ENCODE measurements at regions not wholly inside any gene's neighbourhood (a gene's known extent, or its start where the extent isn't known, plus 50 kb on each side); places are given as distances from the start of the nearest gene placed in this dataset.
"Not testable (repeated sequence)": the region's sequence is repeated elsewhere in the genome, so short reads cannot be mapped to it uniquely, and the experiment has no call there.

DNA sequence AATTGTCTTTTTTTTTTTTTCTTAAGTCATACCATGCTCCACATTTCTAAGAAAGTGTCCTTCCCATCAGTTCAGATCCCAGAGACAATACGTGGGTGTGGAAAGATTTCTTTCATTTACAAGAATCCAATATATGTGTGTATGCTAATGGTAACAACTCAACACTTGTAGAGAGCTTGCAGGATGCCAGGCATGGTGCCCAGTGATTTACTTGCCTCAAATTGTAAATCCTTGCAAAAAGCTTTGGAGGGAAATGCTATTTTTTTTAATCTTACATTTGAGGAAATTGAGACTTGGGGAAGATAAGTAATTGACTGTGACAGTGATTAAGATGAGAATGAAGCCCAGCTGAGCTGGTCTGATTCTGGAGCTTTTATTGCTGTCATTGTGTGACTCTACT is 1264.6 kb upstream of the SEL1L start:
- no peaks in the 10 kb centered on the region for H3K4me1 Mint-ChIP-seq (ENCODE audit: low read depth, unreplicated experiment)
- H3K4me3 ChIP-seq (ENCODE audit: low read depth, low read length) = no peak overlapping the region
- no peaks in the 10 kb centered on the region for H3K9me3 ChIP-seq
- intact Hi-C loops (cut with micrococcal nuclease; ENCODE audit: unreplicated experiment) = no loop called here
- ChIA-PET CTCF (no interaction called here), POLR2A (no interaction called here)
- H3K27me3 Mint-ChIP-seq (ENCODE audit: insufficient read depth, unreplicated experiment) = peaks cover 12% of the 10 kb centered on the region
- H3K4me1 ChIP-seq = no peaks in the 10 kb centered on the region
- no peak overlapping the region for H3K4me3 Mint-ChIP-seq (ENCODE audit: unreplicated experiment)
- no peaks in the 10 kb centered on the region for H3K36me3 Mint-ChIP-seq (ENCODE audit: insufficient read depth, unreplicated experiment)
- H3K27me3 ChIP-seq (replicated peaks; ENCODE audit: control insufficient read depth, insufficient read depth, low read length) = no peaks in the 10 kb centered on the region
- no peak overlapping the region for H3K27ac Mint-ChIP-seq (ENCODE audit: unreplicated experiment)
- no peaks in the 10 kb centered on the region for H3K36me3 ChIP-seq (ENCODE audit: control insufficient read depth, insufficient read depth, low read length)
- DNase-seq = no peak
- TF ChIP-seq, protein P1, sequence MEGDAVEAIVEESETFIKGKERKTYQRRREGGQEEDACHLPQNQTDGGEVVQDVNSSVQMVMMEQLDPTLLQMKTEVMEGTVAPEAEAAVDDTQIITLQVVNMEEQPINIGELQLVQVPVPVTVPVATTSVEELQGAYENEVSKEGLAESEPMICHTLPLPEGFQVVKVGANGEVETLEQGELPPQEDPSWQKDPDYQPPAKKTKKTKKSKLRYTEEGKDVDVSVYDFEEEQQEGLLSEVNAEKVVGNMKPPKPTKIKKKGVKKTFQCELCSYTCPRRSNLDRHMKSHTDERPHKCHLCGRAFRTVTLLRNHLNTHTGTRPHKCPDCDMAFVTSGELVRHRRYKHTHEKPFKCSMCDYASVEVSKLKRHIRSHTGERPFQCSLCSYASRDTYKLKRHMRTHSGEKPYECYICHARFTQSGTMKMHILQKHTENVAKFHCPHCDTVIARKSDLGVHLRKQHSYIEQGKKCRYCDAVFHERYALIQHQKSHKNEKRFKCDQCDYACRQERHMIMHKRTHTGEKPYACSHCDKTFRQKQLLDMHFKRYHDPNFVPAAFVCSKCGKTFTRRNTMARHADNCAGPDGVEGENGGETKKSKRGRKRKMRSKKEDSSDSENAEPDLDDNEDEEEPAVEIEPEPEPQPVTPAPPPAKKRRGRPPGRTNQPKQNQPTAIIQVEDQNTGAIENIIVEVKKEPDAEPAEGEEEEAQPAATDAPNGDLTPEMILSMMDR (IDR thresholded peaks at IDR 0.05; ENCODE audit: insufficient read depth in 1 of 2, low read depth in 1 of 2, low read length in 1 of 2, severe bottlenecking in 1 of 2, unreplicated experiment in 1 of 2) = no peak
- H3K9me3 Mint-ChIP-seq (ENCODE audit: unreplicated experiment) = no peaks in the 10 kb centered on the region
- no TSS peak for BruUV-seq (replicated peaks)

DNA sequence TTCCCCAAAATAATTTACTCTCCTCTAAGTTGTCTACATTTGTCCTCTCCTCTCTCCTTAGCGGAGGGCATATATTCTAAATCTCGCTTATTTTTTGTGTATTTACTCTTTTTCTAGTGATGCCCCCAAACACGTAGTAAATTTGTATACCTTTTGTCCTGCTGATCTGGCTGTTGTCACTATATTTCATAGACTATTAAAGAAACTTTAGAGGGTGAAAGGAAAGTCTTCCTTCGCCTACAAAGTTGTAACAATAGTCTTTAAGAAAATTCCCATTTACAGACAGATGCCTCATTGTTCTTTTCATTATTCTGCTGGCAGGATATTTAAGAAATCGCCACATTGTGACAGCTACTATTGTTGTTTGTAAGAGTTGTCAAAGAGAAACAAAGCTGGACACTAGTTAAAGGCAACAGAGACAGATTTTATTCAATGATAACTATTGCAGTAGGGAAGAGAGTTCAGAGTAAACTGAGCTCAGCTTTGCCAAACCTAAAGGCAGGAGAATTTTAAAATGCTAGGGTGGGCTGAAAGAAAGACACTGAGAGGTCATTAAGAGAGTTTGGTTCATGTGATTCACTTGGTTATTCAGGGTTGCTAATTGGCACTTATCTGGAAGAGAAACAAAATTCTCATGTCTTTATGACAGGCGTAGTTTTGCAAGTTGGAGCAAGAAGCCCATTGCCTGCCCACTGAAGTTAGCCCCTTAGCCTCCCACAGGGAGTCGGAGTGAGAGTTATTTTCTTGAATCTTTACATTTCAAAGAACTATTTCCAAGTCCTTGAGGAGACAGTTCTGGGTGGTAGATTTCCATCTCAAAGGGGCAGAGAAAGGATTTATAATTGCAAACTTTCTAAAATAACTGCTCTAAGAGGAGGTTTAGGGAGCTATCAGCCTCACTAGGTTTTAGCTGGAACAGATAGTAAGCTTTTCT is 1272.5 kb upstream of the SEL1L start:
- no peaks in the 10 kb centered on the region for H3K4me1 Mint-ChIP-seq (ENCODE audit: low read depth, unreplicated experiment)
- Histone ChIP-seq H3K27me3 (replicated peaks; ENCODE audit: control insufficient read depth, insufficient read depth, low read length) (no peaks in the 10 kb centered on the region), H3K4me1 (no peaks in the 10 kb centered on the region), H3K9me3 (no peaks in the 10 kb centered on the region), H3K4me3 (ENCODE audit: low read depth, low read length) (no peak overlapping the region), H3K36me3 (ENCODE audit: control insufficient read depth, insufficient read depth, low read length) (no peaks in the 10 kb centered on the region)
- ChIA-PET CTCF (no interaction called here), POLR2A (no interaction called here)
- no peak overlapping the region for H3K27ac Mint-ChIP-seq (ENCODE audit: unreplicated experiment)
- no peak for DNase-seq
- no peak overlapping the region for H3K4me3 Mint-ChIP-seq (ENCODE audit: unreplicated experiment)
- peaks cover 7% of the 10 kb centered on the region for H3K36me3 Mint-ChIP-seq (ENCODE audit: insufficient read depth, unreplicated experiment)
- intact Hi-C loops (cut with micrococcal nuclease; ENCODE audit: unreplicated experiment) = no loop called here
- BruUV-seq (replicated peaks) = no TSS peak
- peaks cover 10% of the 10 kb centered on the region for H3K27me3 Mint-ChIP-seq (ENCODE audit: insufficient read depth, unreplicated experiment)
- TF ChIP-seq, protein P1 (IDR thresholded peaks at IDR 0.05; ENCODE audit: insufficient read depth in 1 of 2, low read depth in 1 of 2, low read length in 1 of 2, severe bottlenecking in 1 of 2, unreplicated experiment in 1 of 2) = no peak
- H3K9me3 Mint-ChIP-seq (ENCODE audit: unreplicated experiment) = no peaks in the 10 kb centered on the region

DNA sequence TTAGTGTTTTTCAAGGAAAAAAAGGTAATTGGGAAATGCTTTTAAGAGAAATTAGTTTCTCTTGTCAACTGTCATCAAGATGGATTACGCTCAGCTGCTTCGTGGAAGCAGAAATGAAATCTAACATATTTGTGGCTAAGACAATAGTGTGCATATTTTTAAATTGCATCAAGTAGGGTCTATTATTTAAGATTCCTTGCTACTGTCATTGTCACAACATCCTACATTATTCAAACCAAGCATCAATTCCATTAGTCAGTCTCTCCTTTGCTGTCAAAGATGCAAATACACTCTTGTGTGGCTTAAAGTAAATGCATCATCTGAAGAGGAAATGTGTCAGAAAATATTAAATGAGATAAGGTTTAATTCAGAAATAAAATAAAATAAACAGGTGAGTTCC is 1277.6 kb upstream of the SEL1L start:
- Histone ChIP-seq H3K9me3 (no peaks in the 10 kb centered on the region), H3K27me3 (replicated peaks; ENCODE audit: control insufficient read depth, insufficient read depth, low read length) (no peaks in the 10 kb centered on the region), H3K4me3 (ENCODE audit: low read depth, low read length) (no peak overlapping the region), H3K36me3 (ENCODE audit: control insufficient read depth, insufficient read depth, low read length) (no peaks in the 10 kb centered on the region), H3K4me1 (no peaks in the 10 kb centered on the region)
- DNase-seq = no peak
- no TSS peak for BruUV-seq (replicated peaks)
- POLR2A ChIA-PET = no interaction called here
- Mint-ChIP-seq H3K4me1 (ENCODE audit: low read depth, unreplicated experiment) (no peaks in the 10 kb centered on the region), H3K27me3 (ENCODE audit: insufficient read depth, unreplicated experiment) (peaks cover 8% of the 10 kb centered on the region), H3K27ac (ENCODE audit: unreplicated experiment) (no peak overlapping the region), H3K4me3 (ENCODE audit: unreplicated experiment) (no peak overlapping the region), H3K9me3 (ENCODE audit: unreplicated experiment) (no peaks in the 10 kb centered on the region), H3K36me3 (ENCODE audit: insufficient read depth, unreplicated experiment) (no peaks in the 10 kb centered on the region)
- TF ChIP-seq, protein P1 (IDR thresholded peaks at IDR 0.05; ENCODE audit: insufficient read depth in 1 of 2, low read depth in 1 of 2, low read length in 1 of 2, severe bottlenecking in 1 of 2, unreplicated experiment in 1 of 2) = no peak
- intact Hi-C loops (cut with micrococcal nuclease; ENCODE audit: unreplicated experiment) = no loop called here
- CTCF ChIA-PET = no interaction called here

DNA sequence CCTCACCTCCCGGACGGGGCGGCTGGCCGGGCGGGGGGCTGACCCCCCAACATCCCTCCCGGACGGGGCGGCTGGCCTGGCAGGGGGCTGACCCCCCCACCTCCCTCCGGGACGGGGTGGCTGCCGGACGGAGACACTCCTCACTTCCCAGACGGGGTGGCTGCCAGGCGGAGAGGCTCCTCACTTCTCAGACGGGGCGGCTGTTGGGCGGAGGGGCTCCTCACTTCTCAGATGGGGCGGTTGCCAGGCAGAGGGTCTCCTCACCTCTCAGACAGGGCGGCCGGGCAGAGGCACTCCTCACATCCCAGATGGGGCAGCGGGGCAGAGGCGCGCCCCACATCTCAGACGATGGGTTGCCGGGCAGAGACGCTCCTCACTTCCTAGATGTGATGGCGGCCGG is 1280.7 kb upstream of the SEL1L start:
- CTCF ChIA-PET; BruUV-seq (replicated peaks); H3K9me3 ChIP-seq; H3K4me3 Mint-ChIP-seq (ENCODE audit: unreplicated experiment); H3K4me1 ChIP-seq; H3K36me3 ChIP-seq (ENCODE audit: control insufficient read depth, insufficient read depth, low read length); intact Hi-C loops (cut with micrococcal nuclease; ENCODE audit: unreplicated experiment); H3K27me3 ChIP-seq (replicated peaks; ENCODE audit: control insufficient read depth, insufficient read depth, low read length); H3K4me1 Mint-ChIP-seq (ENCODE audit: low read depth, unreplicated experiment); POLR2A ChIA-PET; H3K27me3 Mint-ChIP-seq (ENCODE audit: insufficient read depth, unreplicated experiment); H3K9me3 Mint-ChIP-seq (ENCODE audit: unreplicated experiment); H3K4me3 ChIP-seq (ENCODE audit: low read depth, low read length); H3K27ac Mint-ChIP-seq (ENCODE audit: unreplicated experiment); H3K36me3 Mint-ChIP-seq (ENCODE audit: insufficient read depth, unreplicated experiment); DNase-seq: not testable (repeated sequence)

Data from Caco-2 (cell line).